NCI-H526 (cell line): ENCODE measurements at regions not wholly inside any gene's neighbourhood (a gene's known extent, or its start where the extent isn't known, plus 50 kb on each side); places are given as distances from the start of the nearest gene placed in this dataset.
"Not testable (repeated sequence)": the region's sequence is repeated elsewhere in the genome, so short reads cannot be mapped to it uniquely, and the experiment has no call there.

ENCODE experiments used
- DNase-seq, 2 experiments: peaks; one replicate each; lab custom pipeline; 2025; lab: John Stamatoyannopoulos, UW

- DNase-seq: no peak
Observed at GRCh38 chr5:118377420-118377819, 610.9 kb downstream of the DTWD2 start.

- DNase-seq: no peak
Observed at GRCh38 chr5:118371973-118372831, 616.1 kb downstream of the DTWD2 start.

- DNase-seq: no peak
Observed at GRCh38 chr5:118366429-118366828, 621.9 kb downstream of the DTWD2 start.

- DNase-seq: no peak
Observed at GRCh38 chr5:118365718-118366117, 622.6 kb downstream of the DTWD2 start.

- DNase-seq: no peak
Observed at GRCh38 chr5:118354797-118355196, 633.5 kb downstream of the DTWD2 start.

GRCh38 chr5:118353970-118354369 lies 634.4 kb downstream of the DTWD2 start:
- no peak for DNase-seq

- no peak for DNase-seq
Observed at GRCh38 chr5:118336468-118336867, 651.9 kb downstream of the DTWD2 start.

GRCh38 chr5:118327389-118327788 lies 661.0 kb downstream of the DTWD2 start:
- no peak for DNase-seq

GRCh38 chr5:118326481-118327045 lies 661.8 kb downstream of the DTWD2 start:
- DNase-seq: no peak

GRCh38 chr5:118325931-118326330 lies 662.4 kb downstream of the DTWD2 start:
- DNase-seq: no peak

- DNase-seq: not testable (repeated sequence)
Observed at GRCh38 chr5:118323723-118324122, 664.6 kb downstream of the DTWD2 start.

GRCh38 chr5:118321081-118321480 lies 667.3 kb downstream of the DTWD2 start:
- no peak for DNase-seq

- DNase-seq: no peak
Observed at GRCh38 chr5:118320121-118320520, 668.2 kb downstream of the DTWD2 start.

- no peak for DNase-seq
Observed at GRCh38 chr5:118314931-118315330, 673.4 kb downstream of the DTWD2 start.

GRCh38 chr5:118311103-118311819 lies 677.1 kb downstream of the DTWD2 start:
- DNase-seq: no peak

GRCh38 chr5:118310401-118310800 lies 677.9 kb downstream of the DTWD2 start:
- no peak for DNase-seq

GRCh38 chr5:118303296-118303695 lies 685.1 kb downstream of the DTWD2 start:
- DNase-seq: no peak

GRCh38 chr5:118302786-118303185 lies 685.6 kb downstream of the DTWD2 start:
- no peak for DNase-seq

GRCh38 chr5:118301696-118302095 lies 686.7 kb downstream of the DTWD2 start:
- DNase-seq: no peak

- no peak for DNase-seq
Observed at GRCh38 chr5:118295045-118295444, 693.3 kb downstream of the DTWD2 start.

GRCh38 chr5:118293378-118293777 lies 695.0 kb downstream of the DTWD2 start:
- no peak for DNase-seq

GRCh38 chr5:118290204-118290603 lies 698.1 kb downstream of the DTWD2 start:
- DNase-seq: no peak

GRCh38 chr5:118284230-118284629 lies 704.1 kb downstream of the DTWD2 start:
- not testable (repeated sequence) for DNase-seq
